Choroid plexus epithelial cell (primary cell): ENCODE measurements at regions not wholly inside any gene's neighbourhood (a gene's known extent, or its start where the extent isn't known, plus 50 kb on each side); places are given as distances from the start of the nearest gene placed in this dataset.

Experiments used
- DNase-seq: peaks from one replicate; pipeline ENCODE4 v3.0.0-alpha.2; 2010; ENCODE audit warnings: low read depth
- H3K4me3 ChIP-seq: 2 replicates; pipeline ENCODE4 v1.5.1; 2011; ENCODE audit warnings: low read depth, mild to moderate bottlenecking, control low read depth, low read length, moderate library complexity
- CTCF ChIP-seq: conservative IDR thresholded peaks from 2 replicates; pipeline ENCODE4 v1.5.1; 2011; ENCODE audit warnings: low read depth, mild to moderate bottlenecking, control low read depth, inconsistent platforms, low read length, moderate library complexity

- no peak for DNase-seq
- H3K4me3 ChIP-seq = no peak overlapping the region
- no peak for TF ChIP-seq CTCF
These were observed 330.3 kb downstream of the C11orf87 start for GRCh38 chr11:109752212-109752825.

GRCh38 chr11:109756521-109756920 lies 334.5 kb downstream of the C11orf87 start:
- H3K4me3 ChIP-seq = no peak overlapping the region
- no peak for DNase-seq
- TF ChIP-seq CTCF = no peak

- DNase-seq = no peak
- no peak overlapping the region for H3K4me3 ChIP-seq
- no peak for TF ChIP-seq CTCF
These were observed 335.0 kb downstream of the C11orf87 start for GRCh38 chr11:109756951-109757350.

DNA sequence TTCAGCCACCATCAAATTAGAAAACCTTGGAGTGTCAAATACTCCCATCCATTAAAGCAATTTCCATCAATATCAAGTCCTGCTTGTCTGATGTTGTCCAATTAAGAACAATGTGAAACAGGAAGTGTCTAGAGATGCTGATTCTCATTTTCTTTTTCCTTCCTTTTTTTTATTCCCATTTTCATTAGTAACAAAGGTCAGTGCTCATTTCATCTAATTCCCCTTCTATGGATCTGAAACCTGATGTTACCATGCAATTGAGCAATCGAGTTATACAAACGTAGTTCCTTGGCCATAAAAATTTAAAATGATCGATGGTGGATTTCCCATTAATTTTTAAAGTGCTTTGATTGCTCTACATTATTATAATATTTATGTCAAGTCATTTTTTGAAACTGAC lies 330.6 kb upstream of the ZC3H12C start:
- DNase-seq = no peak
- H3K4me3 ChIP-seq = no peak overlapping the region
- no peak for TF ChIP-seq CTCF

- H3K4me3 ChIP-seq = no peak overlapping the region
- TF ChIP-seq CTCF = no peak
- no peak for DNase-seq
These were observed 327.4 kb upstream of the ZC3H12C start for GRCh38 chr11:109765709-109766311.

DNA sequence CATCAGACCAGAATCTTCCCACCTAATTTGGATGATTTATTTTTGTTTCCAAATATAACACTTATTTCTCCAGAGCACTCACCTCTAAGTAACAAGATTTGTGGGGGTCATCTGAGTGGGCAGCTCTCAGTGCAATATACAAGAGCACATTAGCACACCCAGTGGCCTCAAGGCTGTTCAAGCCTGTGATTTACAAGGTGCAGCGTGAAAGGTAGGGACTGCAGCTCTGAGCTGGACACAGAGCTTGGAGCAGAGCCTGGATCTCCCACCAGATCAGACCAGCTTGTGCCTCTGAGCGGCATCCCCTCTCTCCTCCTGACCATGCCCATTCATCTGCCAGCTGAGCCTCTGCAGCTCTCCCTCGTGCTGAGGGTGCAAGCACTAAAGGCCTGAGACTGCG lies 323.3 kb upstream of the ZC3H12C start:
- DNase-seq = no peak
- TF ChIP-seq CTCF = no peak
- no peak overlapping the region for H3K4me3 ChIP-seq

DNA sequence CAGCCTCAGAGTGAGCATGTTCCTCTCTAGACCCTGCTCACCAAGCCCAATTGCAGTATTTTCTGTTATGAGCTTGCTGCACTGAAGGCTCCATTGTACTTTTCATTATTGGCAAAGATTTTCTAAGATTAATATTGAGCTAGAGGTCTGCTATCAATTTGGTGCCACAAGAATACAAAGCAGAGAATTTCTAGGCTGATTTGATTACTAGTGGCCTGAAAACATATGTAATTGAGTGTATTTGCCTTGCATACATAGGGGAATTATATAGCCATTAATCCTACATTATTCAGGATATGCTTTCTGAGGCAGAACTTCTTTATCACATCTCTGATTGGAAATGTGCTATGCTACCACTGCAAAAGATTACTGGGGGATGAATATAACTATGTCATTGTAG lies 322.9 kb upstream of the ZC3H12C start:
- no peak overlapping the region for H3K4me3 ChIP-seq
- DNase-seq = no peak
- no peak for TF ChIP-seq CTCF
